T-helper 1 cell treated with Interleukin-12 subunit alpha and Interleukin-12 subunit beta and Interleukin-4 antibody, amounts not matched to agents 30 ng/mL and 1 ng/mL, for 36 hours (primary cell): ENCODE measurements at regions not wholly inside any gene's neighbourhood (a gene's known extent, or its start where the extent isn't known, plus 50 kb on each side); places are given as distances from the start of the nearest gene placed in this dataset.
"Not testable (repeated sequence)": the region's sequence is repeated elsewhere in the genome, so short reads cannot be mapped to it uniquely, and the experiment has no call there.

ENCODE experiments used
- intact Hi-C: fragments of 100-400 bp; cut with micrococcal nuclease; formaldehyde crosslinking; loops from one replicate; pipeline ENCODE4 v1.15.1; 2024

GRCh38 chr4:158053086-158053485, 119.7 kb downstream of the GASK1B start:
- intact Hi-C loops = no loop called here

- intact Hi-C loops = no loop called here
Measured at GRCh38 chr4:158051401-158052235, 121.2 kb downstream of the GASK1B start.

GRCh38 chr4:158050942-158051341, 121.9 kb downstream of the GASK1B start:
- intact Hi-C loops = no loop called here

GRCh38 chr4:158046345-158046744, 126.5 kb downstream of the GASK1B start:
- intact Hi-C loops = no loop called here

GRCh38 chr4:158043971-158044618, 128.7 kb downstream of the GASK1B start:
- intact Hi-C loops = no loop called here

GRCh38 chr4:158042591-158043030, 130.2 kb downstream of the GASK1B start:
- intact Hi-C loops = no loop called here

- intact Hi-C loops = no loop called here
Measured at GRCh38 chr4:158038718-158039117, 134.1 kb downstream of the GASK1B start.

GRCh38 chr4:158036998-158037397, 135.8 kb downstream of the GASK1B start:
- intact Hi-C loops = no loop called here

- intact Hi-C loops = no loop called here
Measured at GRCh38 chr4:158035662-158036195, 137.1 kb downstream of the GASK1B start.

GRCh38 chr4:158033416-158034120, 139.3 kb downstream of the GASK1B start:
- intact Hi-C loops = no loop called here

GRCh38 chr4:158032733-158033415, 140.0 kb downstream of the GASK1B start:
- intact Hi-C loops = no loop called here

- intact Hi-C loops = not testable (repeated sequence)
Measured at GRCh38 chr4:158028381-158028780, 144.4 kb downstream of the GASK1B start.

GRCh38 chr4:158025131-158025530, 147.7 kb downstream of the GASK1B start:
- intact Hi-C loops = no loop called here

GRCh38 chr4:158020734-158021346, 152.0 kb downstream of the GASK1B start:
- intact Hi-C loops = no loop called here

GRCh38 chr4:158020176-158020575, 152.6 kb downstream of the GASK1B start:
- intact Hi-C loops = no loop called here

- intact Hi-C loops = no loop called here
Measured at GRCh38 chr4:158018831-158019230, 154.0 kb downstream of the GASK1B start.

GRCh38 chr4:158018221-158018830, 154.5 kb downstream of the GASK1B start:
- intact Hi-C loops = no loop called here

- intact Hi-C loops = no loop called here
Measured at GRCh38 chr4:158016511-158016910, 156.3 kb downstream of the GASK1B start.

GRCh38 chr4:158015241-158015640, 157.6 kb downstream of the GASK1B start:
- intact Hi-C loops = no loop called here

GRCh38 chr4:158013858-158014257, 159.0 kb downstream of the GASK1B start:
- intact Hi-C loops = no loop called here
